Neural crest cell (in vitro differentiated cells): ENCODE measurements at regions not wholly inside any gene's neighbourhood (a gene's known extent, or its start where the extent isn't known, plus 50 kb on each side); places are given as distances from the start of the nearest gene placed in this dataset.
A peak's percentile ranks its signal among the peaks of the same experiment; 100 is the strongest.
"Not testable (repeated sequence)": the region's sequence is repeated elsewhere in the genome, so short reads cannot be mapped to it uniquely, and the experiment has no call there.

Source experiments
- DNase-seq: peaks from one replicate; pipeline ENCODE4 v3.0.0; 2021; ENCODE audit warnings: low read depth, mixed read lengths, low spot score
- H3K27ac Mint-ChIP-seq: one replicate; pipeline ENCODE4 v1.8.0; 2021; ENCODE audit warnings: mild to moderate bottlenecking, mixed read lengths; ENCODE audit not compliant: unreplicated experiment
- H3K27me3 Mint-ChIP-seq: 2 replicates; pipeline ENCODE4 v1.8.0; 2021; ENCODE audit warnings: low read depth, mild to moderate bottlenecking, mixed read lengths
- H3K36me3 Mint-ChIP-seq: 2 replicates; pipeline ENCODE4 v1.8.0; 2021; ENCODE audit warnings: low read depth, mild to moderate bottlenecking, mixed read lengths
- H3K4me1 Mint-ChIP-seq: 2 replicates; pipeline ENCODE4 v1.8.0; 2021; ENCODE audit warnings: mixed read lengths
- H3K4me3 Mint-ChIP-seq: one replicate; pipeline ENCODE4 v1.8.0; 2021; ENCODE audit warnings: mild to moderate bottlenecking, mixed read lengths
- H3K9me3 Mint-ChIP-seq: 2 replicates; pipeline ENCODE4 v1.8.0; 2021; ENCODE audit warnings: mixed read lengths
- CTCF ChIP-seq: fragments of 200-600 bp; sonication (generic); conservative IDR thresholded peaks from 2 replicates; pipeline ENCODE4 v1.5.0; 2021; ENCODE audit warnings: antibody characterized with exemption, mild to moderate bottlenecking

GRCh38 chr9:90142580-90142979, 500.0 kb downstream of the DIRAS2 start:
- Mint-ChIP-seq H3K9me3 (peaks cover 8% of the 10 kb centered on the region), H3K36me3 (peaks cover 7% of the 10 kb centered on the region), H3K27ac (no peak overlapping the region), H3K4me3 (no peak overlapping the region), H3K4me1 (peaks cover 5% of the 10 kb centered on the region), H3K27me3 (peaks cover 3% of the 10 kb centered on the region)
- peak; percentile 78 for TF ChIP-seq CTCF
- DNase-seq, result peak; percentile 62

- peaks cover 13% of the 10 kb centered on the region for H3K9me3 Mint-ChIP-seq
- no peak overlapping the region for H3K27ac Mint-ChIP-seq
- DNase-seq, result no peak
- TF ChIP-seq CTCF, result no peak
- no peaks in the 10 kb centered on the region for H3K27me3 Mint-ChIP-seq
- peaks cover 8% of the 10 kb centered on the region for H3K36me3 Mint-ChIP-seq
- H3K4me1 Mint-ChIP-seq, result peaks cover 4% of the 10 kb centered on the region
- no peak overlapping the region for H3K4me3 Mint-ChIP-seq
Measured at GRCh38 chr9:90147426-90147825, 495.2 kb downstream of the DIRAS2 start.

- no peaks in the 10 kb centered on the region for H3K4me1 Mint-ChIP-seq
Measured at GRCh38 chr9:90156318-90156717, 486.3 kb downstream of the DIRAS2 start.

GRCh38 chr9:90162326-90162725, 480.3 kb downstream of the DIRAS2 start:
- H3K36me3 Mint-ChIP-seq, result no peaks in the 10 kb centered on the region
- peaks cover 3% of the 10 kb centered on the region for H3K9me3 Mint-ChIP-seq
- H3K4me1 Mint-ChIP-seq, result peaks cover 4% of the 10 kb centered on the region
- H3K4me3 Mint-ChIP-seq, result no peak overlapping the region
- H3K27me3 Mint-ChIP-seq, result no peaks in the 10 kb centered on the region
- no peak overlapping the region for H3K27ac Mint-ChIP-seq
- TF ChIP-seq CTCF, result no peak
- no peak for DNase-seq

More at GRCh38 chr9:90156318-90156717, 486.3 kb downstream of the DIRAS2 start:
- no peak overlapping the region for H3K27ac Mint-ChIP-seq
- H3K27me3 Mint-ChIP-seq, result no peaks in the 10 kb centered on the region
- H3K4me3 Mint-ChIP-seq, result no peak overlapping the region
- H3K36me3 Mint-ChIP-seq, result no peaks in the 10 kb centered on the region
- no peak for TF ChIP-seq CTCF
- H3K9me3 Mint-ChIP-seq, result peaks cover 3% of the 10 kb centered on the region
- DNase-seq, result no peak

- no peak overlapping the region for H3K4me3 Mint-ChIP-seq
- H3K27ac Mint-ChIP-seq, result no peak overlapping the region
- no peak for DNase-seq
- no peaks in the 10 kb centered on the region for H3K36me3 Mint-ChIP-seq
- H3K4me1 Mint-ChIP-seq, result peaks cover 4% of the 10 kb centered on the region
- TF ChIP-seq CTCF, result no peak
- peaks cover 3% of the 10 kb centered on the region for H3K9me3 Mint-ChIP-seq
- H3K27me3 Mint-ChIP-seq, result no peaks in the 10 kb centered on the region
Measured at GRCh38 chr9:90162819-90163218, 479.8 kb downstream of the DIRAS2 start.

- H3K36me3 Mint-ChIP-seq, result no peaks in the 10 kb centered on the region
- peaks cover 4% of the 10 kb centered on the region for H3K4me1 Mint-ChIP-seq
- peaks cover 3% of the 10 kb centered on the region for H3K9me3 Mint-ChIP-seq
- no peaks in the 10 kb centered on the region for H3K27me3 Mint-ChIP-seq
- H3K27ac Mint-ChIP-seq, result no peak overlapping the region
- DNase-seq, result no peak
- no peak for TF ChIP-seq CTCF
- no peak overlapping the region for H3K4me3 Mint-ChIP-seq
Measured at GRCh38 chr9:90165281-90165680, 477.3 kb downstream of the DIRAS2 start.

- H3K27me3 Mint-ChIP-seq, H3K27ac Mint-ChIP-seq, H3K36me3 Mint-ChIP-seq, H3K4me1 Mint-ChIP-seq, DNase-seq, H3K4me3 Mint-ChIP-seq, H3K9me3 Mint-ChIP-seq: not testable (repeated sequence)
Measured at GRCh38 chr9:90166374-90166773, 476.2 kb downstream of the DIRAS2 start.
